ENCODE measurements at regions not wholly inside any gene's neighbourhood (a gene's known extent, or its start where the extent isn't known, plus 50 kb on each side); places are given as distances from the start of the nearest gene placed in this dataset.

GRCh38 chr11:128367573-128367972, 219.8 kb downstream of the ETS1 start:
- DNase-seq, result no peak

- peak; percentile 58 to 77 (median 64) for DNase-seq
Observed at GRCh38 chr11:128365044-128365443, 222.3 kb downstream of the ETS1 start.

GRCh38 chr11:128361451-128362020, 225.8 kb downstream of the ETS1 start:
- no peak for DNase-seq

- DNase-seq, result no peak
Observed at GRCh38 chr11:128359515-128359914, 227.8 kb downstream of the ETS1 start.

GRCh38 chr11:128357073-128357472, 230.3 kb downstream of the ETS1 start:
- peak in 1 of 3 donors; percentile 42 for DNase-seq

- no peak for DNase-seq
Observed at GRCh38 chr11:128355558-128355957, 231.8 kb downstream of the ETS1 start.

- no peak for DNase-seq
Observed at GRCh38 chr11:128354476-128354875, 232.9 kb downstream of the ETS1 start.

GRCh38 chr11:128351168-128351567, 236.2 kb downstream of the ETS1 start:
- no peak for DNase-seq

- no peak for DNase-seq
Observed at GRCh38 chr11:128349650-128350299, 237.6 kb downstream of the ETS1 start.

GRCh38 chr11:128346804-128347203, 240.6 kb downstream of the ETS1 start:
- DNase-seq, result no peak

- DNase-seq, result no peak
Observed at GRCh38 chr11:128345316-128345715, 242.0 kb downstream of the ETS1 start.

- no peak for DNase-seq
Observed at GRCh38 chr11:128343870-128344269, 243.5 kb downstream of the ETS1 start.

GRCh38 chr11:128343135-128343514, 244.2 kb downstream of the ETS1 start:
- DNase-seq, result no peak

GRCh38 chr11:128342511-128343134, 244.7 kb downstream of the ETS1 start:
- DNase-seq, result peak; percentile 30 to 70 (median 33)

GRCh38 chr11:128341280-128342248, 245.8 kb downstream of the ETS1 start:
- DNase-seq, result peak in 1 of 3 donors; percentile 50

GRCh38 chr11:128339792-128340191, 247.6 kb downstream of the ETS1 start:
- no peak for DNase-seq

GRCh38 chr11:128338811-128339210, 248.5 kb downstream of the ETS1 start:
- DNase-seq, result no peak

GRCh38 chr11:128336203-128336602, 251.2 kb downstream of the ETS1 start:
- no peak for DNase-seq

GRCh38 chr11:128335729-128336128, 251.6 kb downstream of the ETS1 start:
- no peak for DNase-seq

GRCh38 chr11:128334311-128335044, 252.9 kb downstream of the ETS1 start:
- peak in 1 of 3 donors; percentile 51 for DNase-seq

- no peak for DNase-seq
Observed at GRCh38 chr11:128331317-128331716, 256.0 kb downstream of the ETS1 start.

Data from muscle of back (tissue), 3 donors.